ENCODE measurements at regions not wholly inside any gene's neighbourhood (a gene's known extent, or its start where the extent isn't known, plus 50 kb on each side); places are given as distances from the start of the nearest gene placed in this dataset.

DNA sequence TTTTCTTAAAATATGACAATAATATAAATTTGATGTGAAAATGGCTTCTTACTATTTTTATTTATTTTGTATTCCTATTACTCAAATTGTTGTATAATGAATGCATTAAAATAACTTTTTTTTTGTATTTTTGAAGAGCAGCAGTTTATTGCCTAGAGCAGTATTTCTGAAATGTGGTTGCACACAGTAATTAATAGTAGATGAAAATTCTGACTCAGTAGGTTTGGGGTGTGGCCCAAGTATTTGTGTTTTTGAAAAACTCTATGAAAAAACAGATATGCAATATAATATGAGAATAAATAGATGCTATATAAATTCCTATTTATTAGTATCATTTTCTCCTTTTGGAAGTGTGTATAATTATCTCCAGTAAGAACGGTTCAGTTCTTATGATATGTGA lies 2225.3 kb upstream of the C9orf72 start:
- Histone ChIP-seq H4K20me1 (replicated peaks; ENCODE audit: control insufficient read depth, insufficient read depth, low read length) (no peaks in the 10 kb centered on the region), H3K9me3 (replicated peaks; ENCODE audit: control insufficient read depth, insufficient read depth, low read depth, low read length) (no peaks in the 10 kb centered on the region), H3K9ac (ENCODE audit: insufficient read depth in 1 of 2, low read depth in 2 of 2, low read length in 2 of 2) (no peak overlapping the region), H3K4me1 (replicated peaks in 1 of 2; ENCODE audit: control insufficient read depth in 2 of 2, insufficient read depth in 2 of 2, low read length in 2 of 2) (no peaks in the 10 kb centered on the region), H3K79me2 (ENCODE audit: control insufficient read depth, insufficient read depth, low read length) (no peaks in the 10 kb centered on the region), H3K9me1 (ENCODE audit: control insufficient read depth, insufficient read depth, low read length) (no peaks in the 10 kb centered on the region), H3K27me3 (ENCODE audit: control insufficient read depth in 2 of 2, insufficient read depth in 2 of 2, low read length in 2 of 2) (no peaks in the 10 kb centered on the region), H3K4me2 (ENCODE audit: insufficient read depth, low read length) (no peak overlapping the region), H2AFZ (ENCODE audit: low read depth, low read length) (no peak overlapping the region), H3K4me3 (no peak overlapping the region), H3K27ac (ENCODE audit: extremely low read depth, low read depth, low read length) (no peak overlapping the region), H3K36me3 (ENCODE audit: control insufficient read depth, insufficient read depth, low read length) (no peaks in the 10 kb centered on the region)
- no peak for TF ChIP-seq SMC3 (conservative IDR thresholded peaks at IDR 0.05; ENCODE audit: insufficient read depth, low read depth, low read length)
- no peak for TF ChIP-seq POLR2AphosphoS5 (IDR thresholded peaks at IDR 0.05; ENCODE audit: control insufficient read depth, insufficient read depth, low read depth, low read length)
- TF ChIP-seq, protein P1, sequence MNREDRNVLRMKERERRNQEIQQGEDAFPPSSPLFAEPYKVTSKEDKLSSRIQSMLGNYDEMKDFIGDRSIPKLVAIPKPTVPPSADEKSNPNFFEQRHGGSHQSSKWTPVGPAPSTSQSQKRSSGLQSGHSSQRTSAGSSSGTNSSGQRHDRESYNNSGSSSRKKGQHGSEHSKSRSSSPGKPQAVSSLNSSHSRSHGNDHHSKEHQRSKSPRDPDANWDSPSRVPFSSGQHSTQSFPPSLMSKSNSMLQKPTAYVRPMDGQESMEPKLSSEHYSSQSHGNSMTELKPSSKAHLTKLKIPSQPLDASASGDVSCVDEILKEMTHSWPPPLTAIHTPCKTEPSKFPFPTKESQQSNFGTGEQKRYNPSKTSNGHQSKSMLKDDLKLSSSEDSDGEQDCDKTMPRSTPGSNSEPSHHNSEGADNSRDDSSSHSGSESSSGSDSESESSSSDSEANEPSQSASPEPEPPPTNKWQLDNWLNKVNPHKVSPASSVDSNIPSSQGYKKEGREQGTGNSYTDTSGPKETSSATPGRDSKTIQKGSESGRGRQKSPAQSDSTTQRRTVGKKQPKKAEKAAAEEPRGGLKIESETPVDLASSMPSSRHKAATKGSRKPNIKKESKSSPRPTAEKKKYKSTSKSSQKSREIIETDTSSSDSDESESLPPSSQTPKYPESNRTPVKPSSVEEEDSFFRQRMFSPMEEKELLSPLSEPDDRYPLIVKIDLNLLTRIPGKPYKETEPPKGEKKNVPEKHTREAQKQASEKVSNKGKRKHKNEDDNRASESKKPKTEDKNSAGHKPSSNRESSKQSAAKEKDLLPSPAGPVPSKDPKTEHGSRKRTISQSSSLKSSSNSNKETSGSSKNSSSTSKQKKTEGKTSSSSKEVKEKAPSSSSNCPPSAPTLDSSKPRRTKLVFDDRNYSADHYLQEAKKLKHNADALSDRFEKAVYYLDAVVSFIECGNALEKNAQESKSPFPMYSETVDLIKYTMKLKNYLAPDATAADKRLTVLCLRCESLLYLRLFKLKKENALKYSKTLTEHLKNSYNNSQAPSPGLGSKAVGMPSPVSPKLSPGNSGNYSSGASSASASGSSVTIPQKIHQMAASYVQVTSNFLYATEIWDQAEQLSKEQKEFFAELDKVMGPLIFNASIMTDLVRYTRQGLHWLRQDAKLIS (CRISPR knock-in tag; IDR thresholded peaks at IDR 0.05), result no peak
- no peak for TF ChIP-seq CTCFL (IDR thresholded peaks at IDR 0.05; ENCODE audit: borderline replicate concordance, insufficient read depth, low read depth, low read length, poor library complexity, severe bottlenecking)
- FAIRE-seq (no peak), ATAC-seq (no peak), DNase-seq (ENCODE audit: extremely low read depth in 1 of 4, low spot score in 3 of 4) (no peak)
- no TSS peak for BruUV-seq (replicated peaks)
- WGBS (ENCODE audit: insufficient coverage, low coverage, missing lambda C conversion rate), result no CpG with 5 or more reads among the region's 1 CpG
- in situ Hi-C loops (cut with MboI) (no loop called here), intact Hi-C loops (cut with micrococcal nuclease) (no loop called here)
- ChIA-PET CTCF (ENCODE audit: low intra/inter-chr PET ratio) (no interaction called here), POLR2A (no interaction called here)

Measured in K562 (cell line).